Cardiac fibroblast (primary cell): ENCODE measurements at regions not wholly inside any gene's neighbourhood (a gene's known extent, or its start where the extent isn't known, plus 50 kb on each side); places are given as distances from the start of the nearest gene placed in this dataset.

ENCODE experiments used
- DNase-seq, 2 donors: peaks; one replicate each; pipeline versions ENCODE4 v3.0.0 to v3.0.0-alpha.2; 2010; ENCODE audit warnings: low read depth in 2 of 2
- H3K4me3 ChIP-seq, 2 donors: replicated peaks in 1 of 2; 1 replicate in 1 of 2; 2 replicates in 1 of 2; pipeline ENCODE4 v1.5.1; 2011; ENCODE audit warnings: low read depth in 2 of 2, low read length in 2 of 2, mild to moderate bottlenecking in 2 of 2, moderate library complexity in 1 of 2
- CTCF ChIP-seq: IDR thresholded peaks from one replicate; pipeline ENCODE4 v1.5.1; 2011; ENCODE audit warnings: low read depth, mild to moderate bottlenecking, low read length, inconsistent platforms

- H3K4me3 ChIP-seq, result no peak overlapping the region
- DNase-seq, result no peak
- no peak for TF ChIP-seq CTCF
These were observed 135.4 kb downstream of the SNRPN start for GRCh38 chr15:25090073-25090733.

GRCh38 chr15:25091421-25092158, 136.8 kb downstream of the SNRPN start:
- no peak for DNase-seq
- no peak for TF ChIP-seq CTCF
- no peak overlapping the region for H3K4me3 ChIP-seq

- H3K4me3 ChIP-seq, result no peak overlapping the region
- no peak for TF ChIP-seq CTCF
- DNase-seq, result peak in 1 of 2 donors; percentile 21
These were observed 137.9 kb downstream of the SNRPN start for GRCh38 chr15:25092661-25093060.

- TF ChIP-seq CTCF, result no peak
- H3K4me3 ChIP-seq, result no peak overlapping the region
- DNase-seq, result no peak
These were observed 138.8 kb downstream of the SNRPN start for GRCh38 chr15:25093455-25094029.

- DNase-seq, result no peak
- no peak for TF ChIP-seq CTCF
- H3K4me3 ChIP-seq, result no peak overlapping the region
These were observed 139.3 kb downstream of the SNRPN start for GRCh38 chr15:25094066-25094465.

- no peak overlapping the region for H3K4me3 ChIP-seq
- no peak for TF ChIP-seq CTCF
- DNase-seq, result no peak
These were observed 139.7 kb downstream of the SNRPN start for GRCh38 chr15:25094519-25094918.
